OCI-LY7 (cell line): ENCODE measurements at regions not wholly inside any gene's neighbourhood (a gene's known extent, or its start where the extent isn't known, plus 50 kb on each side); places are given as distances from the start of the nearest gene placed in this dataset.

ENCODE experiments used
- CTCF ChIP-seq: fragments of 200-600 bp; sonication (generic); conservative IDR thresholded peaks from 2 replicates; pipeline ENCODE4 v1.5.1; 2014; ENCODE audit warnings: mild to moderate bottlenecking, antibody characterized with exemption, low read length, moderate library complexity, mixed read lengths
- EZH2phosphoT487 ChIP-seq: fragments of 200-600 bp; sonication (generic); IDR thresholded peaks from 2 replicates; pipeline ENCODE4 v1.6.1; 2018; ENCODE audit warnings: low read depth, borderline replicate concordance, mild to moderate bottlenecking, mixed run types, antibody characterized with exemption, low read length, moderate library complexity, mixed read lengths

- no peak for TF ChIP-seq CTCF
- TF ChIP-seq EZH2phosphoT487 = no peak
Measured at GRCh38 chr4:183391204-183391603, 53.2 kb upstream of the CDKN2AIP start.
